ENCODE measurements at regions not wholly inside any gene's neighbourhood (a gene's known extent, or its start where the extent isn't known, plus 50 kb on each side); places are given as distances from the start of the nearest gene placed in this dataset.

GRCh38 chr3:106208251-106208650, 339.4 kb upstream of the CBLB start:
- no peak overlapping the region for H3K4me3 ChIP-seq
- H3K27ac ChIP-seq, result peak overlapping the region in 1 of 4 donors; percentile 48
- no peaks in the 10 kb centered on the region for H3K9me3 ChIP-seq
- ATAC-seq (ENCODE audit: low FRiP score in 2 of 2) (no peak), DNase-seq (no peak)
- no peaks in the 10 kb centered on the region for H3K36me3 ChIP-seq
- no peaks in the 10 kb centered on the region for H3K27me3 ChIP-seq
- peaks cover 0 to 6% (median 0%) of the 10 kb centered on the region in 4 donors for H3K4me1 ChIP-seq
- WGBS, 2 donors, result 66 to 74% methylated on average over 4 of the region's 4 CpGs
- TF ChIP-seq CTCF (IDR thresholded peaks at IDR 0.05) (no peak), EP300 (IDR thresholded peaks at IDR 0.05) (no peak), POLR2A (IDR thresholded peaks at IDR 0.05) (no peak), POLR2AphosphoS5 (IDR thresholded peaks at IDR 0.05) (no peak)

- Histone ChIP-seq H3K27ac (no peak overlapping the region), H3K4me3 (no peak overlapping the region), H3K36me3 (no peaks in the 10 kb centered on the region), H3K4me1 (peaks cover 0 to 6% (median 0%) of the 10 kb centered on the region in 4 donors), H3K27me3 (no peaks in the 10 kb centered on the region), H3K9me3 (no peaks in the 10 kb centered on the region)
- no peak for DNase-seq
- no peak for ATAC-seq (ENCODE audit: low FRiP score in 2 of 2)
- TF ChIP-seq CTCF (IDR thresholded peaks at IDR 0.05), result peak in 1 of 6 experiments; percentile 28
- no peak for TF ChIP-seq POLR2A (IDR thresholded peaks at IDR 0.05)
- WGBS, 2 donors, result 39 to 63% methylated on average over 2 of the region's 2 CpGs
Measured at GRCh38 chr3:106208967-106209366, 340.2 kb upstream of the CBLB start.

- Histone ChIP-seq H3K27ac (no peak overlapping the region), H3K27me3 (no peaks in the 10 kb centered on the region), H3K4me3 (no peak overlapping the region), H3K9me3 (no peaks in the 10 kb centered on the region), H3K36me3 (no peaks in the 10 kb centered on the region), H3K4me1 (peaks cover 0 to 6% (median 0%) of the 10 kb centered on the region in 4 donors)
- TF ChIP-seq EP300 (IDR thresholded peaks at IDR 0.05), result no peak
- no peak for TF ChIP-seq POLR2AphosphoS5 (IDR thresholded peaks at IDR 0.05)
- TF ChIP-seq POLR2A (IDR thresholded peaks at IDR 0.05), result no peak
- no peak for TF ChIP-seq CTCF (IDR thresholded peaks at IDR 0.05)
- 82 to 83% methylated on average over 1 of the region's 1 CpG for WGBS, 2 donors
- no peak for DNase-seq
- ATAC-seq (ENCODE audit: low FRiP score in 2 of 2), result no peak
Measured at GRCh38 chr3:106209482-106209881, 340.7 kb upstream of the CBLB start.

GRCh38 chr3:106210923-106211322, 342.1 kb upstream of the CBLB start:
- no peak for TF ChIP-seq EP300 (IDR thresholded peaks at IDR 0.05)
- no peak for TF ChIP-seq CTCF (IDR thresholded peaks at IDR 0.05)
- TF ChIP-seq POLR2A (IDR thresholded peaks at IDR 0.05), result no peak
- no peak for TF ChIP-seq POLR2AphosphoS5 (IDR thresholded peaks at IDR 0.05)
- no peak overlapping the region for H3K4me3 ChIP-seq
- H3K27ac ChIP-seq, result no peak overlapping the region
- ATAC-seq (ENCODE audit: low FRiP score in 2 of 2) (no peak), DNase-seq (no peak)
- H3K9me3 ChIP-seq, result no peaks in the 10 kb centered on the region
- H3K4me1 ChIP-seq, result peaks cover 0 to 4% (median 0%) of the 10 kb centered on the region in 4 donors
- H3K36me3 ChIP-seq, result no peaks in the 10 kb centered on the region
- H3K27me3 ChIP-seq, result no peaks in the 10 kb centered on the region
- WGBS, 2 donors, result 85 to 87% methylated on average over 3 of the region's 3 CpGs

- no peaks in the 10 kb centered on the region for H3K27me3 ChIP-seq
Measured at GRCh38 chr3:106212665-106213222, 343.9 kb upstream of the CBLB start.

More at GRCh38 chr3:106212665-106213222, 343.9 kb upstream of the CBLB start:
- ATAC-seq (ENCODE audit: low FRiP score in 2 of 2) (no peak), DNase-seq (no peak)
- WGBS, 2 donors, result 97 to 98% methylated on average over 1 of the region's 1 CpG
- H3K36me3 ChIP-seq, result no peaks in the 10 kb centered on the region
- H3K4me3 ChIP-seq, result no peak overlapping the region
- H3K27ac ChIP-seq, result no peak overlapping the region
- H3K4me1 ChIP-seq, result no peaks in the 10 kb centered on the region
- no peaks in the 10 kb centered on the region for H3K9me3 ChIP-seq
- TF ChIP-seq POLR2AphosphoS5 (IDR thresholded peaks at IDR 0.05) (no peak), EP300 (IDR thresholded peaks at IDR 0.05) (no peak)

Data from upper lobe of left lung (tissue), 6 donors.